K562 (cell line): ENCODE measurements at regions not wholly inside any gene's neighbourhood (a gene's known extent, or its start where the extent isn't known, plus 50 kb on each side); places are given as distances from the start of the nearest gene placed in this dataset.

ENCODE experiments used
- CREB1 ChIP-seq, 2 experiments: sonication (generic) in 1 of 2; formaldehyde crosslinking in 1 of 2; IDR thresholded peaks; 2 replicates each; pipeline versions ENCODE4 v1.6.1 to v1.8.0; 2012 to 2022; ENCODE audit warnings: inconsistent platforms in 1 of 2, mild to moderate bottlenecking in 1 of 2, missing genetic modification reagents in 1 of 2, moderate library complexity in 1 of 2
- ZKSCAN8 ChIP-seq: fragments of 200-800 bp; sonication (Bioruptor generic); IDR thresholded peaks from 2 replicates; pipeline ENCODE4 v1.6.1; 2016; ENCODE audit warnings: missing genetic modification characterization, missing compliant biosample characterization

DNA sequence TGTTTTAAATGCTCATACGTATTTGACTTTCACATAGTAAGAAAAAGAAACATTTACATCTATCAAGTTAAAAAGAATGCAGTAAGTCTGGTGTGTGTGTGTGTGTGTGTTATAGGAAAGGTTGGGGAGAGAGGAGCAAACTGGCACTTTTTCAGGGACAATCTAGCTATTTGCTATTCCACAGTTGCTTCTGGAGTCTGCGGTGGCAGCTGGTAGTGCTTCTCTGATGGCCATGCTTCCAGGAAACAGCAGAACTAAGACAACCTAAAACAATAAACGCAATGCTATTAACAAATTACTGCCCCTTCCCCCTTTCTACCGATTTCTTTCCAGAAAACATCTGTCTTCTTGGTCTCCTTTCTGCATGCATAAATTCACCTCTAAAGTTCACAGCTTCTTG, 70.0 kb upstream of the CDH10 start:
- TF ChIP-seq ZKSCAN8 (CRISPR knock-in tag), result no peak
- no peak for TF ChIP-seq CREB1 (IDR thresholded peaks at IDR 0.05)
- TF ChIP-seq CREB1 (CRISPR knock-in tag; IDR thresholded peaks at IDR 0.05), result no peak
